GM19452 (cell line): ENCODE measurements at regions not wholly inside any gene's neighbourhood (a gene's known extent, or its start where the extent isn't known, plus 50 kb on each side); places are given as distances from the start of the nearest gene placed in this dataset.
"Not testable (repeated sequence)": the region's sequence is repeated elsewhere in the genome, so short reads cannot be mapped to it uniquely, and the experiment has no call there.

ENCODE experiments used
- ATAC-seq: cut with Tn5 transposase; IDR thresholded peaks from one replicate; pipeline ENCODE4 v1.9.1; 2021; ENCODE audit not compliant: unreplicated experiment

- no peak for ATAC-seq
Observed at GRCh38 chr16:52113533-52114183, 433.3 kb downstream of the TOX3 start.

- ATAC-seq, result not testable (repeated sequence)
Observed at GRCh38 chr16:52104993-52105392, 441.9 kb downstream of the TOX3 start.

- ATAC-seq, result no peak
Observed at GRCh38 chr16:52103791-52104190, 443.2 kb downstream of the TOX3 start.

GRCh38 chr16:52101246-52101645, 445.7 kb downstream of the TOX3 start:
- ATAC-seq, result no peak

- no peak for ATAC-seq
Observed at GRCh38 chr16:52099382-52099781, 447.6 kb downstream of the TOX3 start.

GRCh38 chr16:52095471-52095870, 451.5 kb downstream of the TOX3 start:
- no peak for ATAC-seq

GRCh38 chr16:52092126-52092525, 454.8 kb downstream of the TOX3 start:
- no peak for ATAC-seq

GRCh38 chr16:52090080-52090479, 456.9 kb downstream of the TOX3 start:
- ATAC-seq, result no peak

GRCh38 chr16:52089476-52089875, 457.5 kb downstream of the TOX3 start:
- no peak for ATAC-seq

- no peak for ATAC-seq
Observed at GRCh38 chr16:52086901-52087300, 460.0 kb downstream of the TOX3 start.

- no peak for ATAC-seq
Observed at GRCh38 chr16:52078716-52079655, 468.0 kb downstream of the TOX3 start.

GRCh38 chr16:52077607-52078006, 469.3 kb downstream of the TOX3 start:
- no peak for ATAC-seq

- ATAC-seq, result no peak
Observed at GRCh38 chr16:52076801-52077201, 470.1 kb downstream of the TOX3 start.

GRCh38 chr16:52076332-52076731, 470.6 kb downstream of the TOX3 start:
- ATAC-seq, result no peak

GRCh38 chr16:52074133-52074532, 472.8 kb downstream of the TOX3 start:
- no peak for ATAC-seq

- ATAC-seq, result no peak
Observed at GRCh38 chr16:52073024-52073423, 473.9 kb downstream of the TOX3 start.

GRCh38 chr16:52071101-52071500, 475.8 kb downstream of the TOX3 start:
- ATAC-seq, result no peak

- no peak for ATAC-seq
Observed at GRCh38 chr16:52070341-52071057, 476.4 kb downstream of the TOX3 start.

GRCh38 chr16:52069866-52070265, 477.1 kb downstream of the TOX3 start:
- no peak for ATAC-seq

GRCh38 chr16:52068447-52069074, 478.4 kb downstream of the TOX3 start:
- ATAC-seq, result no peak

GRCh38 chr16:52066962-52067361, 480.0 kb downstream of the TOX3 start:
- no peak for ATAC-seq
